Heart right ventricle (tissue), 16 donors: ENCODE measurements at regions not wholly inside any gene's neighbourhood (a gene's known extent, or its start where the extent isn't known, plus 50 kb on each side); places are given as distances from the start of the nearest gene placed in this dataset.

Experiments used
- ATAC-seq, 8 donors: fragments of 200-7000 bp; cut with Tn5 transposase; one replicate each; pipeline ENCODE4 v1.9.1; 2020; ENCODE audit warnings: mild to moderate bottlenecking in 8 of 8, moderate library complexity in 8 of 8, moderate number of reproducible peaks in 1 of 8
- DNase-seq, 2 donors: peaks; one replicate each; pipeline ENCODE4 v3.0.0-alpha.2; 2020
- H3K27ac ChIP-seq, 10 donors: fragments of 200-600 bp; sonication (generic) in 2 of 10; one replicate each; pipeline versions ENCODE4 v1.5.0 to v1.8.0; 2020 to 2022; ENCODE audit warnings: mild to moderate bottlenecking in 3 of 10
- H3K27me3 ChIP-seq, 7 donors: fragments of 200-600 bp; one replicate each; pipeline ENCODE4 v1.8.0; 2021 to 2022; ENCODE audit warnings: mild to moderate bottlenecking in 2 of 7
- H3K36me3 ChIP-seq, 9 donors: fragments of 200-600 bp; sonication (generic) in 1 of 9; one replicate each; pipeline versions ENCODE4 v1.5.0 to v1.8.0; 2020 to 2022; ENCODE audit warnings: mild to moderate bottlenecking in 2 of 9
- H3K4me1 ChIP-seq, 9 donors: fragments of 200-600 bp; sonication (generic) in 1 of 9; one replicate each; pipeline versions ENCODE4 v1.5.0 to v1.8.0; 2020 to 2022; ENCODE audit warnings: mild to moderate bottlenecking in 4 of 9
- H3K4me3 ChIP-seq, 10 donors: fragments of 200-600 bp; sonication (generic) in 2 of 10; one replicate each; pipeline versions ENCODE4 v1.5.0 to v1.8.0; 2020 to 2022; ENCODE audit warnings: mild to moderate bottlenecking in 7 of 10, moderate library complexity in 2 of 10
- H3K9me3 ChIP-seq, 11 donors: fragments of 200-600 bp in 10 of 11; sonication (generic) in 2 of 11; one replicate each; pipeline versions ENCODE4 v1.5.0 to v1.8.0; 2013 to 2022; ENCODE audit warnings: mild to moderate bottlenecking in 2 of 11, control low read depth in 1 of 11, moderate library complexity in 1 of 11
- CTCF ChIP-seq, 9 donors: fragments of 200-600 bp; sonication (generic) in 2 of 9; IDR thresholded peaks; one replicate each; pipeline versions ENCODE4 v1.5.0 to v1.8.0; 2021 to 2022; ENCODE audit warnings: antibody characterized with exemption in 9 of 9, mild to moderate bottlenecking in 5 of 9, moderate library complexity in 1 of 9
- WGBS, 2 donors: extraction: QIAGEN DNeasy Blood & Tissue Kit; methylation state at CpG; one replicate each; pipeline ENCODE4 v1.1.7; 2013; ENCODE audit warnings: inconsistent platforms in 1 of 2; 5-methylcytosine and 5-hydroxymethylcytosine counted together
- intact Hi-C, 10 donors: fragments of 100-400 bp; cut with DNase I; formaldehyde crosslinking; loops; one replicate each; pipeline versions ENCODE4 v1.11.1 to v1.14.2; 2022
- donor health status: Arrhythmogenic right ventricular cardiomyopathy.
- donor health status: ischemic (EF 13 %, LVEDD 7.1; RV severe dilation, severe dysfunction).
- donor health status: healthy with polysubstance abuse.
- donor health status: DM: no; HTN: yes; CAD: no.
- donor health status: DM: no; HTN: no; CAD: no.
- donor health status: ischemic (EF 25% LVEDD 6.9; RV normal size, moderate dysfunction).
- donor health status: ischemic (EF 25% LVEDD 5.7; RV mildly dilated, moderate dysfunction).
- donor health status: healthy.
- donor health status: DM: yes; HTN: yes; CAD: no.
- donor health status: Ischemic cardiomyopathy.
- donor health status: ischemic (EF 35%, LVEDD 5.7; RV mildly dilated, moderate dysfunction).
- donor health status: nonischemic (EF 11% LVEDD 7.7; RV severe dilation, severe dysfunction).
- donor health status: DM: yes; HTN: yes; CAD: no.
- donor health status: PGD.
- donor health status: ischemic (EF 29% LVEDD 5.4; RV normal size, mild dysfunction).
- donor health status: nonischemic (EF 23%, LVEDD 6.1; RV moderate dilation, normal function).

GRCh38 chr3:106829206-106829605, 548.0 kb upstream of the CCDC54 start:
- H3K27ac ChIP-seq = no peak overlapping the region
- H3K36me3 ChIP-seq = no peaks in the 10 kb centered on the region
- H3K4me3 ChIP-seq = no peak overlapping the region
- no peaks in the 10 kb centered on the region for H3K27me3 ChIP-seq
- peaks cover 0 to 19% (median 0%) of the 10 kb centered on the region in 11 donors for H3K9me3 ChIP-seq
- peaks cover 0 to 16% (median 11%) of the 10 kb centered on the region in 9 donors for H3K4me1 ChIP-seq
- ATAC-seq (no peak), DNase-seq (no peak)
- no peak for TF ChIP-seq CTCF (IDR thresholded peaks at IDR 0.05)
- 64 to 69% methylated on average over 3 of the region's 3 CpGs for WGBS, 2 donors
- intact Hi-C loops = loop anchor here in 5 of 10 donors (5.0 to 10.0 kb wide), 2 partner anchors 226 to 233 kb away; no protein-coding TSS in a partner anchor

- peaks cover 0 to 19% (median 0%) of the 10 kb centered on the region in 11 donors for H3K9me3 ChIP-seq
- H3K27me3 ChIP-seq = no peaks in the 10 kb centered on the region
- ATAC-seq (no peak), DNase-seq (no peak)
- no peak overlapping the region for H3K27ac ChIP-seq
- H3K4me3 ChIP-seq = no peak overlapping the region
- peaks cover 0 to 14% (median 7%) of the 10 kb centered on the region in 9 donors for H3K4me1 ChIP-seq
- H3K36me3 ChIP-seq = no peaks in the 10 kb centered on the region
- intact Hi-C loops = no loop called here
- TF ChIP-seq CTCF (IDR thresholded peaks at IDR 0.05) = no peak
- WGBS, 2 donors = 74% methylated on average over 2 of the region's 2 CpGs
Observed at GRCh38 chr3:106830334-106830733, 546.9 kb upstream of the CCDC54 start.

- no peak for TF ChIP-seq CTCF (IDR thresholded peaks at IDR 0.05)
- Histone ChIP-seq H3K36me3 (no peaks in the 10 kb centered on the region), H3K9me3 (peaks cover 0 to 14% (median 0%) of the 10 kb centered on the region in 11 donors), H3K4me1 (peaks cover 0 to 15% (median 9%) of the 10 kb centered on the region in 9 donors), H3K4me3 (no peak overlapping the region), H3K27ac (no peak overlapping the region), H3K27me3 (no peaks in the 10 kb centered on the region)
- ATAC-seq (no peak), DNase-seq (no peak)
- intact Hi-C loops = no loop called here
- 78 to 85% methylated on average over 5 of the region's 5 CpGs for WGBS, 2 donors
Observed at GRCh38 chr3:106836906-106837305, 540.3 kb upstream of the CCDC54 start.

- Histone ChIP-seq H3K36me3 (no peaks in the 10 kb centered on the region), H3K27me3 (no peaks in the 10 kb centered on the region), H3K4me3 (no peak overlapping the region), H3K9me3 (peaks cover 0 to 7% (median 0%) of the 10 kb centered on the region in 11 donors), H3K4me1 (peaks cover 0 to 15% (median 9%) of the 10 kb centered on the region in 9 donors), H3K27ac (no peak overlapping the region)
- WGBS, 2 donors = 86 to 93% methylated on average over 3 of the region's 3 CpGs
- DNase-seq (no peak), ATAC-seq (no peak)
- TF ChIP-seq CTCF (IDR thresholded peaks at IDR 0.05) = no peak
- intact Hi-C loops = no loop called here
Observed at GRCh38 chr3:106837616-106838015, 539.6 kb upstream of the CCDC54 start.
